ENCODE measurements at regions not wholly inside any gene's neighbourhood (a gene's known extent, or its start where the extent isn't known, plus 50 kb on each side); places are given as distances from the start of the nearest gene placed in this dataset.

DNA sequence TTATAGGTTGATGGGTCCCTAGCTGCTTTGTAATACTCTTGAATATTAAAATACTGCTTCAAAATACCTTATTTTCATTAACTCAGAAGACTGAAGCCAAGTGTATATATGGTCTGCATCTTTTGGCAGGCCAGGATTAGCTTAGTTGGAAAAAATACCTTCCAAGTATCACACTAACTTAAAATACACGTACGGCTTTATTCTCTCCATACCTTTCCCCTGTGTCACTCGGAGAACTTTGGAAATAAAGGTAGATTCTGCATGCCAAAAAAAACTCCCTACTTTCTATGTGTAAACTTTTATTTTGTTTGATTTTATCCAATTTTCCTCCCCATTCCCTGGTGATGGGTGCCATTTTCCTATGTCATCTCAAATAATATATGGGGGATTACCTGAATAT, 422.3 kb upstream of the MDFIC2 start:
- TF ChIP-seq FOXM1 (IDR thresholded peaks at IDR 0.05; ENCODE audit: borderline replicate concordance, low read depth): no peak
- TF ChIP-seq CREB1 (IDR thresholded peaks at IDR 0.05; ENCODE audit: low read depth): no peak
- TF ChIP-seq TEAD4 (IDR thresholded peaks at IDR 0.05): no peak
- TF ChIP-seq, protein P1, sequence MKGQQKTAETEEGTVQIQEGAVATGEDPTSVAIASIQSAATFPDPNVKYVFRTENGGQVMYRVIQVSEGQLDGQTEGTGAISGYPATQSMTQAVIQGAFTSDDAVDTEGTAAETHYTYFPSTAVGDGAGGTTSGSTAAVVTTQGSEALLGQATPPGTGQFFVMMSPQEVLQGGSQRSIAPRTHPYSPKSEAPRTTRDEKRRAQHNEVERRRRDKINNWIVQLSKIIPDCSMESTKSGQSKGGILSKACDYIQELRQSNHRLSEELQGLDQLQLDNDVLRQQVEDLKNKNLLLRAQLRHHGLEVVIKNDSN (IDR thresholded peaks at IDR 0.05): no peak
- no peak for TF ChIP-seq EP300 (IDR thresholded peaks at IDR 0.05; ENCODE audit: borderline replicate concordance)
- TF ChIP-seq TAF1 (IDR thresholded peaks at IDR 0.05; ENCODE audit: low read depth): no peak
- TF ChIP-seq ZBTB7A (IDR thresholded peaks at IDR 0.05; ENCODE audit: low read depth): no peak
- TF ChIP-seq, protein P2, sequence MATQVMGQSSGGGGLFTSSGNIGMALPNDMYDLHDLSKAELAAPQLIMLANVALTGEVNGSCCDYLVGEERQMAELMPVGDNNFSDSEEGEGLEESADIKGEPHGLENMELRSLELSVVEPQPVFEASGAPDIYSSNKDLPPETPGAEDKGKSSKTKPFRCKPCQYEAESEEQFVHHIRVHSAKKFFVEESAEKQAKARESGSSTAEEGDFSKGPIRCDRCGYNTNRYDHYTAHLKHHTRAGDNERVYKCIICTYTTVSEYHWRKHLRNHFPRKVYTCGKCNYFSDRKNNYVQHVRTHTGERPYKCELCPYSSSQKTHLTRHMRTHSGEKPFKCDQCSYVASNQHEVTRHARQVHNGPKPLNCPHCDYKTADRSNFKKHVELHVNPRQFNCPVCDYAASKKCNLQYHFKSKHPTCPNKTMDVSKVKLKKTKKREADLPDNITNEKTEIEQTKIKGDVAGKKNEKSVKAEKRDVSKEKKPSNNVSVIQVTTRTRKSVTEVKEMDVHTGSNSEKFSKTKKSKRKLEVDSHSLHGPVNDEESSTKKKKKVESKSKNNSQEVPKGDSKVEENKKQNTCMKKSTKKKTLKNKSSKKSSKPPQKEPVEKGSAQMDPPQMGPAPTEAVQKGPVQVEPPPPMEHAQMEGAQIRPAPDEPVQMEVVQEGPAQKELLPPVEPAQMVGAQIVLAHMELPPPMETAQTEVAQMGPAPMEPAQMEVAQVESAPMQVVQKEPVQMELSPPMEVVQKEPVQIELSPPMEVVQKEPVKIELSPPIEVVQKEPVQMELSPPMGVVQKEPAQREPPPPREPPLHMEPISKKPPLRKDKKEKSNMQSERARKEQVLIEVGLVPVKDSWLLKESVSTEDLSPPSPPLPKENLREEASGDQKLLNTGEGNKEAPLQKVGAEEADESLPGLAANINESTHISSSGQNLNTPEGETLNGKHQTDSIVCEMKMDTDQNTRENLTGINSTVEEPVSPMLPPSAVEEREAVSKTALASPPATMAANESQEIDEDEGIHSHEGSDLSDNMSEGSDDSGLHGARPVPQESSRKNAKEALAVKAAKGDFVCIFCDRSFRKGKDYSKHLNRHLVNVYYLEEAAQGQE (IDR thresholded peaks at IDR 0.05; ENCODE audit: low read depth): no peak
- TF ChIP-seq YY1 (IDR thresholded peaks at IDR 0.05; ENCODE audit: low read depth): no peak
- no peak for TF ChIP-seq CEBPB (IDR thresholded peaks at IDR 0.05)
- no peak for TF ChIP-seq RAD21 (IDR thresholded peaks at IDR 0.05; ENCODE audit: low read depth)
- TF ChIP-seq, protein P3, sequence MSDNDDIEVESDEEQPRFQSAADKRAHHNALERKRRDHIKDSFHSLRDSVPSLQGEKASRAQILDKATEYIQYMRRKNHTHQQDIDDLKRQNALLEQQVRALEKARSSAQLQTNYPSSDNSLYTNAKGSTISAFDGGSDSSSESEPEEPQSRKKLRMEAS (IDR thresholded peaks at IDR 0.05): no peak
- TF ChIP-seq NFIC (IDR thresholded peaks at IDR 0.05): no peak
- TF ChIP-seq TCF12 (IDR thresholded peaks at IDR 0.05; ENCODE audit: low read depth): no peak

DNA sequence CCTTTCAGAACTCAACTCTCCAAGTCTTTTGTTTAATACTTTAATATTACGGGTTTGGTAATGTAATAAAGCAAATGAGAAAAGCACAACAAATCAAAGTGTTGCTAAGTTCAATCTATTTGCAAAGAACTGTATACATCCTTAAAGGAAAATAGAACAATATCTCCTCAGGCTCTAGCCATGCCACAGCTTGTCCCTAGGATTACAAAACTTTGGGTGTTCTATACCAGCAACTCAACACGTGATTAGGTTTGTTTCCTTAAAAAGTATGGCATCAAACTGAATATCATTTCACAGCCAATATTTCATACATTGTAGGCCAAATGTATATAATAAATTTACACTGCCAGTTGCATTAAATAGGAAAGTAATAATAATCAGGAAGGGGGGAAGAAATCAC, 418.6 kb upstream of the MDFIC2 start:
- no peak for TF ChIP-seq YY1 (IDR thresholded peaks at IDR 0.05; ENCODE audit: low read depth)
- TF ChIP-seq FOXM1 (IDR thresholded peaks at IDR 0.05; ENCODE audit: borderline replicate concordance, low read depth): no peak
- TF ChIP-seq TCF12 (IDR thresholded peaks at IDR 0.05; ENCODE audit: low read depth): no peak
- TF ChIP-seq CEBPB (IDR thresholded peaks at IDR 0.05): no peak
- TF ChIP-seq EP300 (IDR thresholded peaks at IDR 0.05; ENCODE audit: borderline replicate concordance): no peak
- TF ChIP-seq NFIC (IDR thresholded peaks at IDR 0.05): no peak
- no peak for TF ChIP-seq CREB1 (IDR thresholded peaks at IDR 0.05; ENCODE audit: low read depth)
- TF ChIP-seq, protein P3 (IDR thresholded peaks at IDR 0.05): no peak
- TF ChIP-seq RAD21 (IDR thresholded peaks at IDR 0.05; ENCODE audit: low read depth): no peak
- TF ChIP-seq TAF1 (IDR thresholded peaks at IDR 0.05; ENCODE audit: low read depth): no peak
- no peak for TF ChIP-seq TEAD4 (IDR thresholded peaks at IDR 0.05)
- TF ChIP-seq, protein P2 (IDR thresholded peaks at IDR 0.05; ENCODE audit: low read depth): no peak
- TF ChIP-seq, protein P1 (IDR thresholded peaks at IDR 0.05): no peak
- no peak for TF ChIP-seq ZBTB7A (IDR thresholded peaks at IDR 0.05; ENCODE audit: low read depth)
- no peak for TF ChIP-seq EGR1 (IDR thresholded peaks at IDR 0.05)

DNA sequence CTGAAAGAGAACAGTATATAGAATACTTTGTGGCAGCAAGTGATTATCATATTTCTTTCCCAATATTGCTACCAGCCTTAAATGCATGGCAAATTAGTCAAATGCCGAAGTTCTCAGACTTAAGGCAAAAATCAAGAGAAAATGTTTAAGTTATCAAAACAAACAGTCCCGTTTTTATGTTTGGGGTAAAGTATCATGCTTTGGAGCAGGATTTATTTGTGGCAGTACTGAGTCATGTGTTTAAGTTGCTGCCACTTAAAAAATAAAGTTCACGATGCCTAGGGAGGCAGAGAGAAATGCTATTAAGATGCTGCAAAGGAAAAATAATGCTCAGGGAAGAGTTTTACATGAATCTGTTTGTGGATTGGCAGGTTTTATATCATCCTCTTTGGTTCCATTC, 417.4 kb upstream of the MDFIC2 start:
- TF ChIP-seq YY1 (IDR thresholded peaks at IDR 0.05; ENCODE audit: low read depth) (no peak), EP300 (IDR thresholded peaks at IDR 0.05; ENCODE audit: borderline replicate concordance) (no peak), FOXM1 (IDR thresholded peaks at IDR 0.05; ENCODE audit: borderline replicate concordance, low read depth) (no peak), RAD21 (IDR thresholded peaks at IDR 0.05; ENCODE audit: low read depth) (no peak), ZBTB7A (IDR thresholded peaks at IDR 0.05; ENCODE audit: low read depth) (no peak), EGR1 (IDR thresholded peaks at IDR 0.05) (no peak), TEAD4 (IDR thresholded peaks at IDR 0.05) (no peak), NFIC (IDR thresholded peaks at IDR 0.05) (no peak)
- TF ChIP-seq, protein P3 (IDR thresholded peaks at IDR 0.05): no peak

DNA sequence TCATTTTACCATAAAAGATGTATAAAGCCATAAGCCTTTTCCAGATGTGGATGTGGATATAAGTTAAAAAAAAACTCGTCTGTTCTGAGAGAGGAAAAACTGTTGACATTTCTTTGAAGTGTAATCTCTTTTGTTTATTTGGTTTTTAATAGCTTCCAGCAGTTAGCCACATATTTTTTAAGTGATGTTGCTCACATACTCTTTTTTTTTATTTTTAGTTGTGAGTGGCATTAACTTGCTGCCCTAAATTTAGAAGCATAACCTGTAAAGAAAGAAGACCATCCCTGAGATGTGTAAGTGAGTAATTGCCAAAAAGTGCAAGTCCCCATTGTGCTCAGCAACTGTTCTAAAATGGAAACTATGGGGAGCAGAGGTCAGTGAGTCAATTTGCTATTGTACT, 415.9 kb upstream of the MDFIC2 start:
- TF ChIP-seq TEAD4 (IDR thresholded peaks at IDR 0.05): no peak
- no peak for TF ChIP-seq CREB1 (IDR thresholded peaks at IDR 0.05; ENCODE audit: low read depth)
- no peak for TF ChIP-seq CEBPB (IDR thresholded peaks at IDR 0.05)
- TF ChIP-seq YY1 (IDR thresholded peaks at IDR 0.05; ENCODE audit: low read depth): no peak
- TF ChIP-seq EP300 (IDR thresholded peaks at IDR 0.05; ENCODE audit: borderline replicate concordance): no peak
- TF ChIP-seq, protein P2 (IDR thresholded peaks at IDR 0.05; ENCODE audit: low read depth): no peak
- TF ChIP-seq TCF12 (IDR thresholded peaks at IDR 0.05; ENCODE audit: low read depth): no peak
- TF ChIP-seq EGR1 (IDR thresholded peaks at IDR 0.05): no peak
- TF ChIP-seq RAD21 (IDR thresholded peaks at IDR 0.05; ENCODE audit: low read depth): no peak
- TF ChIP-seq, protein P3 (IDR thresholded peaks at IDR 0.05): no peak
- TF ChIP-seq ZBTB7A (IDR thresholded peaks at IDR 0.05; ENCODE audit: low read depth): no peak
- TF ChIP-seq, protein P1 (IDR thresholded peaks at IDR 0.05): no peak
- TF ChIP-seq NFIC (IDR thresholded peaks at IDR 0.05): no peak
- no peak for TF ChIP-seq TAF1 (IDR thresholded peaks at IDR 0.05; ENCODE audit: low read depth)
